ENCODE measurements at regions not wholly inside any gene's neighbourhood (a gene's known extent, or its start where the extent isn't known, plus 50 kb on each side); places are given as distances from the start of the nearest gene placed in this dataset.

DNA sequence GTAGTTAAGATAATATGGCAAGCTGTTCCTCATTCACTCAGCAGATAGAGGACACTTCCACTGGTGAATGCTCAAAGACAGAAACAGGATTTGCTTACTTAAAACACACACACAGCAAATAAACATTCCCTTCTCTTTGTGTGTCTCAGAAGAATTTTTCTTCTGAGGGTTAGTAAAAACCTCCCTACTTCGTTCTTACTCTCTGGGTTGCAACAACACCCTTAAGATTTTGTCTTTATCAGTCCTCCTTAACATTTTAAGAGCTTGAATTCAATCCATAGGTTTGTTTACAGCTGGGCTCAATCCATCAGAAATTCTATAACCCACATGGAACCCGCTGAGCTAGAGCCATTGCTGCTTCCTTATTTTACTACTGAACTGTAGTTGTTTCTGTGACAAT is 237.4 kb upstream of the PIK3R1 start:
- TF ChIP-seq, protein P1, sequence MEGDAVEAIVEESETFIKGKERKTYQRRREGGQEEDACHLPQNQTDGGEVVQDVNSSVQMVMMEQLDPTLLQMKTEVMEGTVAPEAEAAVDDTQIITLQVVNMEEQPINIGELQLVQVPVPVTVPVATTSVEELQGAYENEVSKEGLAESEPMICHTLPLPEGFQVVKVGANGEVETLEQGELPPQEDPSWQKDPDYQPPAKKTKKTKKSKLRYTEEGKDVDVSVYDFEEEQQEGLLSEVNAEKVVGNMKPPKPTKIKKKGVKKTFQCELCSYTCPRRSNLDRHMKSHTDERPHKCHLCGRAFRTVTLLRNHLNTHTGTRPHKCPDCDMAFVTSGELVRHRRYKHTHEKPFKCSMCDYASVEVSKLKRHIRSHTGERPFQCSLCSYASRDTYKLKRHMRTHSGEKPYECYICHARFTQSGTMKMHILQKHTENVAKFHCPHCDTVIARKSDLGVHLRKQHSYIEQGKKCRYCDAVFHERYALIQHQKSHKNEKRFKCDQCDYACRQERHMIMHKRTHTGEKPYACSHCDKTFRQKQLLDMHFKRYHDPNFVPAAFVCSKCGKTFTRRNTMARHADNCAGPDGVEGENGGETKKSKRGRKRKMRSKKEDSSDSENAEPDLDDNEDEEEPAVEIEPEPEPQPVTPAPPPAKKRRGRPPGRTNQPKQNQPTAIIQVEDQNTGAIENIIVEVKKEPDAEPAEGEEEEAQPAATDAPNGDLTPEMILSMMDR (IDR thresholded peaks at IDR 0.05), result no peak
- TF ChIP-seq POLR2AphosphoS5 (IDR thresholded peaks at IDR 0.05; ENCODE audit: insufficient read depth in 1 of 2, low read depth in 1 of 2) (no peak), POLR2A (IDR thresholded peaks at IDR 0.05) (no peak)

Data from vagina (tissue), 2 donors.